ENCODE measurements at regions not wholly inside any gene's neighbourhood (a gene's known extent, or its start where the extent isn't known, plus 50 kb on each side); places are given as distances from the start of the nearest gene placed in this dataset.

DNA sequence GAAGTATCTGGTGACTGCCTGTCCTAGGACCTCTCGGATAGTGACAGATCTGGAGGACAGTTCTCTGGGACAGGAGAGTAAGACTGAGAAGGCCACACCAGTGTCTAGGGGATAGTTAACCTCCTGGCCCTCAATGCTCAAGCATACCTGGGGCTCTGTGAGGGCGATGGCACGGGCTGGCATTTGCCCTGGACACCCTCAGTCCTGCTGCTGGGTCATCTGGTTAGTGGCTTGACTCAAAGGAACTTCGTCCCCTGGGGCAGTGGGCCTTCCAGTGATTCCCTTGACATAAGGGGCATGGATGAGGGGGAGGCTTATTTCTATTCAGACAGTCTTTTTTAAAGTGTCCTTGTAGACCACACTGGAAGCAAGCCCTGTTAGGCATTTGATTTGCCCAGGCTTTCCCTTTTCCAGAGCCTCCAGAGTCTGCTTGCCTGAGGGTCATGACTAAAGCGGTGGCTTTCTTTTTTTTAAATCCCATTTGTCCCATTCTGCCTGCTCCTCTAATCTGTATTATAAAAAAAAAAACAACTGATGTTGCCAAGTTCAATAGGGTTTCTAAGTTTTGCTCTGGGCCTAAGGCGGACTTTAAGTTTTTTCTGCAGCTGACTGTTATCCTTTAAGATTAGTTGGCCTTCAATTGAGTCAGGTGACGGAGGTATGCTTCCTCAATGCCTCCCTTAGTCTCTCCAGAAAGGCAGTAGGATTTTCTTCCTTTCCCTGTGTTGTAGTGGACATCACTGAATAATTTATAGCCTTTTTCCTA is 2083.5 kb upstream of the C9orf72 start:
- ATAC-seq, result no peak
- intact Hi-C loops (cut with micrococcal nuclease), result no loop called here
- no peak overlapping the region for H3K4me3 ChIP-seq (ENCODE audit: low read length)
- H3K27me3 ChIP-seq (ENCODE audit: control insufficient read depth in 2 of 2, insufficient read depth in 2 of 2, low read length in 2 of 2), result no peaks in the 10 kb centered on the region
- no peak overlapping the region for H3K4me3 Mint-ChIP-seq
- no peaks in the 10 kb centered on the region for H3K27me3 Mint-ChIP-seq
- no peak overlapping the region for H3K27ac ChIP-seq (ENCODE audit: low read depth, low read length)
- H3K36me3 Mint-ChIP-seq, result peaks cover 0 to 5% (median 0%) of the 10 kb centered on the region in 5 donors
- H3K9me3 Mint-ChIP-seq, result peaks cover 0 to 12% (median 3%) of the 10 kb centered on the region in 11 donors
- DNase-seq, result no peak
- no peaks in the 10 kb centered on the region for H3K9me3 ChIP-seq (ENCODE audit: control insufficient read depth in 2 of 3, low read length in 3 of 3)
- H3K4me1 Mint-ChIP-seq, result no peaks in the 10 kb centered on the region
- no peak overlapping the region for H3K27ac Mint-ChIP-seq
- POLR2A ChIA-PET, result no interaction called here
- CTCF ChIA-PET, result no interaction called here
- no peaks in the 10 kb centered on the region for H3K36me3 ChIP-seq (ENCODE audit: control insufficient read depth in 2 of 3, insufficient read depth in 3 of 3, low read length in 3 of 3)
- no peaks in the 10 kb centered on the region for H3K4me1 ChIP-seq (ENCODE audit: control insufficient read depth in 2 of 2, insufficient read depth in 2 of 2, low read length in 2 of 2)

DNA sequence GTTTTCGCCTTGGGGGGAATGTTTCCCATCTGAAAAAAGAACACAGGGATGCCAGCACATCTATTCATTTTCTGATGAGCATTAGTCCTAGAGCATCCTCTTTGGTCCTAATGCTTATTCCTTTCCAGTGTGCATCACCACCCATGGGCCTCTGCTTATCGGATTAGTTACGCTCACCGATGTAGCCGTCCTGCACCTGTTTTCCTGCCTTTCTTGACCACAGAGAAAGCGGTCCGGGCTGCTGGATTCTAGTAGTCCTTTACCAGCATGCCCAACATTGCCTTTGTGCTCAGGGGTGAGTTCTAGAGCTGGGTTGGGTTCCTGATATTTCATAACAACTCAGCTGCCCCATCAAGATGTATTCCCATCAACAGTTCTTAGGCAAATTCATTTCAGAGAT is 2084.5 kb upstream of the C9orf72 start:
- intact Hi-C loops (cut with micrococcal nuclease), result no loop called here
- ChIA-PET CTCF (no interaction called here), POLR2A (no interaction called here)
- H3K27ac Mint-ChIP-seq, result no peak overlapping the region
- H3K9me3 Mint-ChIP-seq, result peaks cover 0 to 11% (median 3%) of the 10 kb centered on the region in 11 donors
- Histone ChIP-seq H3K27me3 (ENCODE audit: control insufficient read depth in 2 of 2, insufficient read depth in 2 of 2, low read length in 2 of 2) (no peaks in the 10 kb centered on the region), H3K36me3 (ENCODE audit: control insufficient read depth in 2 of 3, insufficient read depth in 3 of 3, low read length in 3 of 3) (no peaks in the 10 kb centered on the region), H3K27ac (ENCODE audit: low read depth, low read length) (no peak overlapping the region), H3K4me3 (ENCODE audit: low read length) (no peak overlapping the region), H3K4me1 (ENCODE audit: control insufficient read depth in 2 of 2, insufficient read depth in 2 of 2, low read length in 2 of 2) (no peaks in the 10 kb centered on the region), H3K9me3 (ENCODE audit: control insufficient read depth in 2 of 3, low read length in 3 of 3) (no peaks in the 10 kb centered on the region)
- ATAC-seq, result no peak
- DNase-seq, result no peak
- H3K4me3 Mint-ChIP-seq, result no peak overlapping the region
- no peaks in the 10 kb centered on the region for H3K27me3 Mint-ChIP-seq
- peaks cover 0 to 5% (median 0%) of the 10 kb centered on the region in 5 donors for H3K36me3 Mint-ChIP-seq
- H3K4me1 Mint-ChIP-seq, result no peaks in the 10 kb centered on the region

DNA sequence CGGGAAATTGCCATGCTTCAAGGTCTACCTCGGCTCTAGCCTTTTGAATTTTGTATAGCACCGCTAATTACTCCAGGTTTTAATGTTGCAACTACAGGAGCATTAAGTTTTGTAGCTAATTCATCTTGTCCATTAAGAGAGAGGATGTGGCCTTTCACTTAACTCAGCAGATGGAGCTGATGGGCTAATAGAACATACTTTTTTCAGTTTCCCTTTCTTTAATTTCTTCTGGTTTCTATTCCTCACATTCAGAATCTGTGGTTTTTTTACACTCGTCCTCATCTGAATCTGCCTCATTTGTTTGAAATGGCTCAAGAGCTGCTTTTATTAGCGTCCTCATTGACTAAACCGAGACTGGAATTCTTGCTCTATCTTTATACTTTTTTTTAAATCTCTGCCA is 2085.7 kb upstream of the C9orf72 start:
- H3K36me3 ChIP-seq (ENCODE audit: control insufficient read depth in 2 of 3, insufficient read depth in 3 of 3, low read length in 3 of 3), result no peaks in the 10 kb centered on the region
- Mint-ChIP-seq H3K9me3 (peaks cover 0 to 13% (median 4%) of the 10 kb centered on the region in 11 donors), H3K36me3 (peaks cover 0 to 5% (median 0%) of the 10 kb centered on the region in 5 donors), H3K4me1 (no peaks in the 10 kb centered on the region), H3K4me3 (no peak overlapping the region), H3K27ac (no peak overlapping the region), H3K27me3 (no peaks in the 10 kb centered on the region)
- H3K4me1 ChIP-seq (ENCODE audit: control insufficient read depth in 2 of 2, insufficient read depth in 2 of 2, low read length in 2 of 2), result no peaks in the 10 kb centered on the region
- CTCF ChIA-PET, result no interaction called here
- POLR2A ChIA-PET, result no interaction called here
- intact Hi-C loops (cut with micrococcal nuclease), result no loop called here
- ATAC-seq (no peak), DNase-seq (no peak)
- no peak overlapping the region for H3K4me3 ChIP-seq (ENCODE audit: low read length)
- H3K9me3 ChIP-seq (ENCODE audit: control insufficient read depth in 2 of 3, low read length in 3 of 3), result no peaks in the 10 kb centered on the region
- no peak overlapping the region for H3K27ac ChIP-seq (ENCODE audit: low read depth, low read length)
- H3K27me3 ChIP-seq (ENCODE audit: control insufficient read depth in 2 of 2, insufficient read depth in 2 of 2, low read length in 2 of 2), result no peaks in the 10 kb centered on the region

DNA sequence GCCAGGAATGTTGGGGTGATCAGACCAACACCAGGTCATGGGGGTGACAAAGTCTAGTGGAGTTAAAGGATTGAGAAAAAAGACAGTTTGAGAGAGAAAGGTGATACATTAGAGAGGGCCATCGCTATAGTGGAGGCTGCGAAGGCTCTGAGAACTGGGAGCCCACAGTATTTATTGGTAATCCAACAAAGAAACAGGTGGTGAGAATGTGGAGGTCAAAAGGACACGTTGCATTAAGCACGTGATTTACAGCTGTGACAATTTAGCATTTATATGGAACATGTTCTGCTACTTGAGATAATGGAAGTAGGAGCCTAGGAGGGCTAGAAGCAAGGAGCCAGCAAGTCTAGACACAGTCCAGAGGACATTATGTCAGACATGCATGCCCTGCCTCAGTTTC is 2086.5 kb upstream of the C9orf72 start:
- Histone ChIP-seq H3K36me3 (ENCODE audit: control insufficient read depth in 2 of 3, insufficient read depth in 3 of 3, low read length in 3 of 3) (no peaks in the 10 kb centered on the region), H3K4me1 (ENCODE audit: control insufficient read depth in 2 of 2, insufficient read depth in 2 of 2, low read length in 2 of 2) (no peaks in the 10 kb centered on the region), H3K27me3 (ENCODE audit: control insufficient read depth in 2 of 2, insufficient read depth in 2 of 2, low read length in 2 of 2) (no peaks in the 10 kb centered on the region), H3K27ac (ENCODE audit: low read depth, low read length) (no peak overlapping the region), H3K9me3 (ENCODE audit: control insufficient read depth in 2 of 3, low read length in 3 of 3) (no peaks in the 10 kb centered on the region), H3K4me3 (ENCODE audit: low read length) (no peak overlapping the region)
- DNase-seq, result no peak
- no peak overlapping the region for H3K4me3 Mint-ChIP-seq
- ChIA-PET POLR2A (no interaction called here), CTCF (no interaction called here)
- H3K27me3 Mint-ChIP-seq, result no peaks in the 10 kb centered on the region
- intact Hi-C loops (cut with micrococcal nuclease), result no loop called here
- ATAC-seq, result no peak
- H3K36me3 Mint-ChIP-seq, result peaks cover 0 to 5% (median 0%) of the 10 kb centered on the region in 5 donors
- no peak overlapping the region for H3K27ac Mint-ChIP-seq
- peaks cover 0 to 16% (median 6%) of the 10 kb centered on the region in 11 donors for H3K9me3 Mint-ChIP-seq
- no peaks in the 10 kb centered on the region for H3K4me1 Mint-ChIP-seq

DNA sequence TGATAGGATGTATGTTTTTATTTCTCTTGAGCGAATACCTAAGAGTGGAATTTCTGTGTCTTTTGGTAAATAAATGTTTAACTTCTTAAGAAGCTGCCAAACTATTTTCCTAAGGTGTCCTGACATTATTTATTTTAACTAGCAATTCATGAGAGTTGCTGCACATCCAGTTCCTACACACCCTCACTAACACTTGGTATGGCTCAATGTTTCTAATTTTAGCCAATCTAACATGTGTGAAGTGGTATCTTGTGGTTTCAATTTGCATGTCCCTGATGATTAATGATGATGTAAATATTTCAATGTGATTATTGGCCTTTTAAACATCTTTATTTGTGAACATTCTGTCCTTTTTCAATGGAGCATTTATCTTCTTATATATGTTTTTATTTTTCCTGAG is 2095.5 kb upstream of the C9orf72 start:
- Mint-ChIP-seq H3K9me3 (peaks cover 0 to 15% (median 2%) of the 10 kb centered on the region in 11 donors), H3K36me3 (no peaks in the 10 kb centered on the region), H3K27ac (no peak overlapping the region), H3K4me1 (no peaks in the 10 kb centered on the region), H3K27me3 (no peaks in the 10 kb centered on the region), H3K4me3 (no peak overlapping the region)
- H3K36me3 ChIP-seq (ENCODE audit: control insufficient read depth in 2 of 3, insufficient read depth in 3 of 3, low read length in 3 of 3), result no peaks in the 10 kb centered on the region
- H3K27me3 ChIP-seq (ENCODE audit: control insufficient read depth in 2 of 2, insufficient read depth in 2 of 2, low read length in 2 of 2), result no peaks in the 10 kb centered on the region
- no peak overlapping the region for H3K4me3 ChIP-seq (ENCODE audit: low read length)
- no peak for ATAC-seq
- ChIA-PET CTCF (no interaction called here), POLR2A (no interaction called here)
- DNase-seq, result no peak
- intact Hi-C loops (cut with micrococcal nuclease), result no loop called here
- H3K27ac ChIP-seq (ENCODE audit: low read depth, low read length), result no peak overlapping the region
- no peaks in the 10 kb centered on the region for H3K9me3 ChIP-seq (ENCODE audit: control insufficient read depth in 2 of 3, low read length in 3 of 3)
- no peaks in the 10 kb centered on the region for H3K4me1 ChIP-seq (ENCODE audit: control insufficient read depth in 2 of 2, insufficient read depth in 2 of 2, low read length in 2 of 2)

DNA sequence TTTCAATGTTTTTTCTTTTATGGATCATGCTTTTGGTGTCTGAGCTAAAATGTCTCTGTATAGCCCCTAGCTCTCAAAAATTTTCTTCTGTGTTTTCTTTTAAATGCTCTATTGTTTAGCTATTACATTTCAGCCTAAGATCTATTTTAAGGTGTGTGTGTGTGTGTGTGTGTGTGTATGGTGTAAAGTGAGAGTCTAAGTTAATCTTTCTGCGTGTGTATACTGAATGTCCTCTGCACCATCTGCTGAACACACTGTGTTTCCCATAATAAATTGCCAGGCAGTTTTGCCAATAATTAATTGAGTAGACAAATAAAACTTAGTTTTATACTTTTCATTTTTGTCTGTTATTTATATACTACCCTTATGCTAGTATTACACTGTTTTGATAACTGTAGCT is 2096.3 kb upstream of the C9orf72 start:
- intact Hi-C loops (cut with micrococcal nuclease), result no loop called here
- Histone ChIP-seq H3K27me3 (ENCODE audit: control insufficient read depth in 2 of 2, insufficient read depth in 2 of 2, low read length in 2 of 2) (no peaks in the 10 kb centered on the region), H3K9me3 (ENCODE audit: control insufficient read depth in 2 of 3, low read length in 3 of 3) (no peaks in the 10 kb centered on the region), H3K4me1 (ENCODE audit: control insufficient read depth in 2 of 2, insufficient read depth in 2 of 2, low read length in 2 of 2) (no peaks in the 10 kb centered on the region), H3K4me3 (ENCODE audit: low read length) (no peak overlapping the region), H3K36me3 (ENCODE audit: control insufficient read depth in 2 of 3, insufficient read depth in 3 of 3, low read length in 3 of 3) (no peaks in the 10 kb centered on the region), H3K27ac (ENCODE audit: low read depth, low read length) (no peak overlapping the region)
- Mint-ChIP-seq H3K4me1 (no peaks in the 10 kb centered on the region), H3K36me3 (no peaks in the 10 kb centered on the region), H3K9me3 (peaks cover 0 to 8% (median 0%) of the 10 kb centered on the region in 11 donors), H3K27ac (no peak overlapping the region), H3K27me3 (no peaks in the 10 kb centered on the region), H3K4me3 (no peak overlapping the region)
- no peak for DNase-seq
- POLR2A ChIA-PET, result no interaction called here
- CTCF ChIA-PET, result no interaction called here
- no peak for ATAC-seq

DNA sequence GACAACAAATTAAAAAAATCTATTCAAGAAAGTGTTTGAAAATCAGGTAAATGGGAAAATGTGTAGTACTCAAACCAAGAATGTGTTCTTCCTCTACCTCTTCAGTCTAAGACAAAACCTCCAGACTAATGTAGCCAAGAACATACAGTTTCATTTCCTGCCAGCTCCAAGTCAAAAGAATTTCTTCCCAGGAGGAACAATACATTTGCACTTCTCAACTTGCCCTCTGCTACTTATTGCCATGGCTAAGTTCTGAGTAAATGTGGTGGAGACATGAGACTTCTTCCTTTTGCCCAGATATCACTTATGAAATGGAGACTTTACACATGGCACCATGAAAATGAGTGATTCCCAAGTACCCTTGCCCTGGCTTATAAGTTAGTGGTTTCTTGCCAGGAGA is 2112.2 kb upstream of the C9orf72 start:
- H3K27ac ChIP-seq (ENCODE audit: low read depth, low read length), result no peak overlapping the region
- no peak for ATAC-seq
- H3K36me3 ChIP-seq (ENCODE audit: control insufficient read depth in 2 of 3, insufficient read depth in 3 of 3, low read length in 3 of 3), result no peaks in the 10 kb centered on the region
- H3K4me3 ChIP-seq (ENCODE audit: low read length), result no peak overlapping the region
- H3K4me1 Mint-ChIP-seq, result no peaks in the 10 kb centered on the region
- no peaks in the 10 kb centered on the region for H3K27me3 ChIP-seq (ENCODE audit: control insufficient read depth in 2 of 2, insufficient read depth in 2 of 2, low read length in 2 of 2)
- H3K9me3 ChIP-seq (ENCODE audit: control insufficient read depth in 2 of 3, low read length in 3 of 3), result no peaks in the 10 kb centered on the region
- H3K27ac Mint-ChIP-seq, result no peak overlapping the region
- ChIA-PET POLR2A (no interaction called here), CTCF (no interaction called here)
- H3K4me3 Mint-ChIP-seq, result no peak overlapping the region
- H3K36me3 Mint-ChIP-seq, result no peaks in the 10 kb centered on the region
- peaks cover 0 to 10% (median 7%) of the 10 kb centered on the region in 11 donors for H3K9me3 Mint-ChIP-seq
- no peak for DNase-seq
- intact Hi-C loops (cut with micrococcal nuclease), result no loop called here
- H3K4me1 ChIP-seq (ENCODE audit: control insufficient read depth in 2 of 2, insufficient read depth in 2 of 2, low read length in 2 of 2), result no peaks in the 10 kb centered on the region
- no peaks in the 10 kb centered on the region for H3K27me3 Mint-ChIP-seq
